Fibroblast of pulmonary artery (primary cell): ENCODE measurements at regions not wholly inside any gene's neighbourhood (a gene's known extent, or its start where the extent isn't known, plus 50 kb on each side); places are given as distances from the start of the nearest gene placed in this dataset.
"Not testable (repeated sequence)": the region's sequence is repeated elsewhere in the genome, so short reads cannot be mapped to it uniquely, and the experiment has no call there.

ENCODE experiments used
- DNase-seq: peaks from one replicate; pipeline ENCODE4 v3.0.0-alpha.2; 2010; ENCODE audit warnings: low read depth
- H3K4me3 ChIP-seq: replicated peaks from 2 replicates; pipeline ENCODE4 v1.5.1; 2011; ENCODE audit warnings: low read depth, mild to moderate bottlenecking, control low read depth, low read length, moderate library complexity
- CTCF ChIP-seq: IDR thresholded peaks from 2 replicates; pipeline ENCODE4 v1.5.1; 2011; ENCODE audit warnings: mild to moderate bottlenecking, control low read depth, low read length, inconsistent platforms; ENCODE audit errors: missing control alignments

- DNase-seq: no peak
- H3K4me3 ChIP-seq: no peak overlapping the region
- TF ChIP-seq CTCF: no peak
These were observed 109.7 kb upstream of the STMND1 start for GRCh38 chr6:16991981-16992629.

DNA sequence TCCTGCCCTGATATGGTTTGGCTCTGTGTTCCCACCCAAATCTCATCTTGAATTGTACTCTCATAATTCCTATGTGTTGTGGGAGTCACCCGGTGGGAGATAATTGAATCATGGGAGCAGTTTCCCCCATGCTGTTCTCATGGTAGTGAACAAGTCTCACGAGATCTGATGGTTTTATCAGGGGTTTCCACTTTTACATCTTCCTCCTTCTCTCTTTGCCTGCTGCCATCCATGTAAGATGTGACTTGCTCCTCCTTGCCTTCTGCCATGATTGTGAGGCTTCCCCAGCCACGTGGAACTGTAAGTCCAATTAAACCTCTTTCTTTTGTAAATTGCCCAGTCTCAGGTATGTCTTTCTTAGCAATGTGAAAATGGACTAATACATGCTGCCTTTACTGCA lies 111.9 kb upstream of the STMND1 start:
- not testable (repeated sequence) for H3K4me3 ChIP-seq, DNase-seq

- DNase-seq: no peak
- H3K4me3 ChIP-seq: no peak overlapping the region
- no peak for TF ChIP-seq CTCF
These were observed 112.5 kb upstream of the STMND1 start for GRCh38 chr6:16989382-16989781.

DNA sequence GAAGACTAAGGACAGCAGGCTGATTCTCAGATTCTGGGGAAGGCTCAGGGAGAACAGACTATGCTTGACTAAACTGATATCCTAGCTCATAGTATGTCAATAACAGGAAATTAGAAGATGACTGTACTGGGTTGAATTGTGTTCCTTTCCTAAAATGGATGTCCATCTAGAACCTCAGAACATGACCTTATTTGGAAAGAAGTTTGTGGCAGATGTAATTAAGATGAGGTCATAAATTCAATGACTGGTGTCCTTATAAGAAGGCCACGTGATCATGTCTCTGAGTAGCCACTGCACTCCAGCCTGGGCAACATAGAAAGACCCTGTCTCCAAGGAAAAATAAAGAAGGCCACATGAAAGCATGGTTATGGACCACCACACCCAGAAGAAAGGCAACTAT lies 113.9 kb upstream of the STMND1 start:
- DNase-seq: no peak

GRCh38 chr6:16985513-16986284 lies 116.2 kb upstream of the STMND1 start:
- TF ChIP-seq CTCF: no peak
- peak; percentile 40 for DNase-seq
- H3K4me3 ChIP-seq: no peak overlapping the region

More for the DNA sequence above, 113.9 kb upstream of the STMND1 start:
- TF ChIP-seq CTCF: no peak
- H3K4me3 ChIP-seq: no peak overlapping the region

- no peak for TF ChIP-seq CTCF
- DNase-seq: peak; percentile 70
- H3K4me3 ChIP-seq: no peak overlapping the region
These were observed 119.0 kb upstream of the STMND1 start for GRCh38 chr6:16982807-16983206.

DNA sequence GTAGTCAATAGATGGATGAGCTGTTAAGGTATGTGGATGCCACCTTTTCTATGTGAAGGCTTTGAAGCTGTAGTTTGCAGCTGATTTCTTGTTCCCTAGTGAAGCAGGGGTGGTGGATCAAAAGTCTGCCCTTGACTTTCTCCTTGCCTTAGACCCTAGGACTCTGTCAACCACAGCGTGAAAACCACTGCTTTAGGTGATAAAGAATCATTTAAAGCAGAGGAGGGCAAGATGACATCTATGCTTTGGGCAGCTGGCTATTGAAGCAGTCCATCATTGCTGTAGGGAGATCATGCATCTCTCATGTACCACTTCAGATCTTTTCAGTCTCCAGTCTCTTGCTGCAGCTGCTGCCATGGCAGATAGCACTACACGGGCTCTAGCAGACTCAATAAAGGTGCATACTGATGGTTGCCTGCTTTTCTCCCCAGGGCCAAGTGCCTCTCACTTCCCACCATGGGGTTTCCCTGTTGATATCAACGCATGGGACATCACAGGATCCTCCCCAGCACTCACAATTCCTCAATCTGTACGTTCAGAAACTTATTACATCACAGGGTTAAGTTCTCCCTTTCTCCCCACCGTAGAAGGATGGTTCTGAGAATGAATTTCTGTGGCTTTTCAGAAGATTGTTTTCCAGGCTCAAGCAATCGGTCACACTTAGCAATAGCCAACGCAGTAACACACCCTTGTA lies 122.0 kb upstream of the STMND1 start:
- H3K4me3 ChIP-seq: no peak overlapping the region
- TF ChIP-seq CTCF: no peak
- DNase-seq: no peak
